ENCODE measurements at regions not wholly inside any gene's neighbourhood (a gene's known extent, or its start where the extent isn't known, plus 50 kb on each side); places are given as distances from the start of the nearest gene placed in this dataset.

- DNase-seq = no peak
These were observed 71.1 kb upstream of the FGGY start for GRCh38 chr1:59225594-59226316.

- DNase-seq = no peak
These were observed 67.8 kb upstream of the FGGY start for GRCh38 chr1:59229138-59229537.

GRCh38 chr1:59230622-59231021 is 66.3 kb upstream of the FGGY start:
- no peak for DNase-seq

GRCh38 chr1:59232216-59232615 is 64.7 kb upstream of the FGGY start:
- DNase-seq = no peak

GRCh38 chr1:59233444-59233843 is 63.5 kb upstream of the FGGY start:
- no peak for DNase-seq

GRCh38 chr1:59236721-59237545 is 60.0 kb upstream of the FGGY start:
- no peak for DNase-seq

- no peak for DNase-seq
These were observed 59.0 kb upstream of the FGGY start for GRCh38 chr1:59237900-59238299.

GRCh38 chr1:59238333-59238934 is 58.5 kb upstream of the FGGY start:
- DNase-seq = no peak

GRCh38 chr1:59238993-59239392 is 57.9 kb upstream of the FGGY start:
- no peak for DNase-seq

GRCh38 chr1:59241909-59242308 is 55.0 kb upstream of the FGGY start:
- DNase-seq = no peak

- no peak for DNase-seq
These were observed 54.5 kb upstream of the FGGY start for GRCh38 chr1:59242370-59242769.

- no peak for DNase-seq
These were observed 53.3 kb upstream of the FGGY start for GRCh38 chr1:59243550-59243949.

- no peak for DNase-seq
These were observed 52.9 kb upstream of the FGGY start for GRCh38 chr1:59243978-59244377.

- no peak for DNase-seq
These were observed 52.0 kb upstream of the FGGY start for GRCh38 chr1:59244891-59245290.
